A549 (cell line): ENCODE measurements at regions not wholly inside any gene's neighbourhood (a gene's known extent, or its start where the extent isn't known, plus 50 kb on each side); places are given as distances from the start of the nearest gene placed in this dataset.

Experiments
- CEBPB ChIP-seq, 2 experiments: fragments of >200 bp in 1 of 2; sonication (Bioruptor Twin) in 1 of 2; formaldehyde crosslinking in 1 of 2; IDR thresholded peaks; 2 replicates each; pipeline ENCODE4 v1.6.1; 2012 to 2016
- CTCF ChIP-seq: fragments of >200 bp; sonication (Bioruptor Twin); formaldehyde crosslinking; IDR thresholded peaks from 3 replicates; pipeline ENCODE4 v1.5.1; 2016
- EP300 ChIP-seq, 2 experiments: fragments of >200 bp; sonication (Bioruptor Twin); formaldehyde crosslinking; IDR thresholded peaks; 2 replicates in 1 of 2; 3 replicates in 1 of 2; pipeline ENCODE4 v1.6.1; 2016 to 2017
- HOXA7 ChIP-seq: fragments of 250-450 bp; sonication (Bioruptor Pico); IDR thresholded peaks from 2 replicates; pipeline ENCODE4 v1.5.0; 2020; ENCODE audit warnings: mild to moderate bottlenecking, moderate library complexity
- MYC ChIP-seq: IDR thresholded peaks from 2 replicates; pipeline ENCODE4 v1.6.1; 2012; ENCODE audit warnings: mild to moderate bottlenecking, inconsistent platforms, low read length, improper control_type of control experiment, borderline replicate concordance
- POLR2A ChIP-seq: IDR thresholded peaks from 2 replicates; pipeline ENCODE4 v1.6.1; 2012; ENCODE audit warnings: mild to moderate bottlenecking, low read length
- RCOR1 ChIP-seq: fragments of 150-350 bp; IDR thresholded peaks from 2 replicates; pipeline ENCODE4 v1.6.1; 2014; ENCODE audit warnings: antibody characterized with exemption, low read length, low read depth
- TF ChIP-seq, protein P1 (sequence below): fragments of 250-450 bp; sonication (Bioruptor Pico); IDR thresholded peaks from 2 replicates; pipeline ENCODE4 v1.5.0; 2021; ENCODE audit warnings: mild to moderate bottlenecking, moderate library complexity, borderline replicate concordance

DNA sequence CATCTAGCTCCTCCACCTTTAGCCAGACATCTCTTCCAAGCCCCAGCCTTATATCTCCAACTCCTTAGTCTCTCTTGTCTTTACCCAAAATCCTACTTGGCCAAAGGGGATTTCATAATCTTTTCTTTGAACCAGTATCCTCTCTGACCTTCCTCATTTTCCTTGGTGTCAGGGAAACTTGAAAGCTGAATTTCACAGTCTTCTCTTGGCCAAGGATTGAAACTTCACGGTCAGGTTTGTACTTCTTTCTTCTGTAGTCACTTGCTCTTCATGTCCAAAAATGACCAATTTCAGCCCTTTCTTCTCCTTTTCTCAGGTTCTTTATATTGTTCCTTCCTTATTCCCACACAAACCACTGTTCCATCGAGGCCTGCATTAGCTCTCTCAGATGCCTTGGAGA, 473.7 kb upstream of the KLF4 start:
- no peak for TF ChIP-seq POLR2A
- TF ChIP-seq CEBPB (IDR thresholded peaks at IDR 0.05), result no peak
- TF ChIP-seq CTCF, result no peak
- TF ChIP-seq EP300 (IDR thresholded peaks at IDR 0.05), result no peak
- TF ChIP-seq MYC, result no peak
- no peak for TF ChIP-seq RCOR1
- no peak for TF ChIP-seq HOXA7 (CRISPR knock-in tag)
- TF ChIP-seq, protein P1, sequence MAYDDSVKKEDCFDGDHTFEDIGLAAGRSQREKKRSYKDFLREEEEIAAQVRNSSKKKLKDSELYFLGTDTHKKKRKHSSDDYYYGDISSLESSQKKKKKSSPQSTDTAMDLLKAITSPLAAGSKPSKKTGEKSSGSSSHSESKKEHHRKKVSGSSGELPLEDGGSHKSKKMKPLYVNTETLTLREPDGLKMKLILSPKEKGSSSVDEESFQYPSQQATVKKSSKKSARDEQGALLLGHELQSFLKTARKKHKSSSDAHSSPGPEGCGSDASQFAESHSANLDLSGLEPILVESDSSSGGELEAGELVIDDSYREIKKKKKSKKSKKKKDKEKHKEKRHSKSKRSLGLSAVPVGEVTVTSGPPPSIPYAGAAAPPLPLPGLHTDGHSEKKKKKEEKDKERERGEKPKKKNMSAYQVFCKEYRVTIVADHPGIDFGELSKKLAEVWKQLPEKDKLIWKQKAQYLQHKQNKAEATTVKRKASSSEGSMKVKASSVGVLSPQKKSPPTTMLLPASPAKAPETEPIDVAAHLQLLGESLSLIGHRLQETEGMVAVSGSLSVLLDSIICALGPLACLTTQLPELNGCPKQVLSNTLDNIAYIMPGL (CRISPR knock-in tag), result no peak
